D721Med (cell line): ENCODE measurements at regions not wholly inside any gene's neighbourhood (a gene's known extent, or its start where the extent isn't known, plus 50 kb on each side); places are given as distances from the start of the nearest gene placed in this dataset.

ENCODE experiments used
- DNase-seq: peaks from one replicate; pipeline ENCODE4 v3.0.0; 2011; ENCODE audit warnings: low spot score; ENCODE audit not compliant: insufficient read length
- FAIRE-seq: peaks from 2 replicates; lab custom pipeline; 2011; peaks lifted over from hg19 to GRCh38; lab: Jason Lieb, UNC
- TF ChIP-seq, protein P1 (sequence below): IDR thresholded peaks from 2 replicates; pipeline ENCODE4 v1.5.1; 2012; ENCODE audit warnings: mild to moderate bottlenecking, control low read depth; ENCODE audit not compliant: insufficient read depth; ENCODE audit errors: missing control alignments

DNA sequence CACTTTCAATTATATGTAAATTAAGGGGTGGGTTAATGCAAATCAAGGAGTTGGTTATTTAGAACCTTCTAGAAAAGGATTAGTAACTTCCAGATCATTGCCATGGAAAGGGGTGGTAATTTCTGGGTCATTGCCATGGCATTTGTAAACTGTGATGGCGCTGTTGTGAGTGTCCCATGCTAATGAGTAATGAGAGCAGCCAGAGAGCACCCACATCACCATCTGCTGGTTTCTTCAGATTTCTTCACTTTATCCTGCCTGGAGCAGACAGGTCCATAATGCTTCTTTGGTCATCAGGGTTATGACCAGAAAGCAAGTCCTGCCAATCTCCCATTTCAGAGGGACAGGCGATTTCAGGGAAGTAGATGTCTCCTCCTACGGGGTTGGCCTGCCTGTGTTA, 311.3 kb upstream of the CNR1 start:
- TF ChIP-seq, protein P1, sequence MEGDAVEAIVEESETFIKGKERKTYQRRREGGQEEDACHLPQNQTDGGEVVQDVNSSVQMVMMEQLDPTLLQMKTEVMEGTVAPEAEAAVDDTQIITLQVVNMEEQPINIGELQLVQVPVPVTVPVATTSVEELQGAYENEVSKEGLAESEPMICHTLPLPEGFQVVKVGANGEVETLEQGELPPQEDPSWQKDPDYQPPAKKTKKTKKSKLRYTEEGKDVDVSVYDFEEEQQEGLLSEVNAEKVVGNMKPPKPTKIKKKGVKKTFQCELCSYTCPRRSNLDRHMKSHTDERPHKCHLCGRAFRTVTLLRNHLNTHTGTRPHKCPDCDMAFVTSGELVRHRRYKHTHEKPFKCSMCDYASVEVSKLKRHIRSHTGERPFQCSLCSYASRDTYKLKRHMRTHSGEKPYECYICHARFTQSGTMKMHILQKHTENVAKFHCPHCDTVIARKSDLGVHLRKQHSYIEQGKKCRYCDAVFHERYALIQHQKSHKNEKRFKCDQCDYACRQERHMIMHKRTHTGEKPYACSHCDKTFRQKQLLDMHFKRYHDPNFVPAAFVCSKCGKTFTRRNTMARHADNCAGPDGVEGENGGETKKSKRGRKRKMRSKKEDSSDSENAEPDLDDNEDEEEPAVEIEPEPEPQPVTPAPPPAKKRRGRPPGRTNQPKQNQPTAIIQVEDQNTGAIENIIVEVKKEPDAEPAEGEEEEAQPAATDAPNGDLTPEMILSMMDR = no peak
- no peak for FAIRE-seq
- DNase-seq = no peak

DNA sequence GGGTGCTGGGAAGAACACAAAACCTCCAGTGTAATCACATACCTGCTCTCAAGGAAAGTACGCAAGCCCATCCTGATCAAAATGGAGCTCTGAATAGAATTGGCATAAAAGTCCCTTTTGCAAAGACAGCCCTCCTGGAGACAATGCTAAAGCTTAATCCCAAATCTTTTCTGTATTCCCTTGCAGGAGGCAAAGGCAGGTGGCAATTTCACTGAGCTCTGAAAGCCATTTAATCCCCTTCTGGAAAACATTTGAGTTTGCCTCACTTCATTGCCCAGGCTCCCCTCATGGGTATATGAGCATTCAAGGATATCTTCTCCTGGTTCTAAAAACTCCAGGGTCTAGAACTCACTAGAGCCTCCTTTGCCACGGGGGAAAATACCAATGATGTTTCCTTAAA, 310.2 kb upstream of the CNR1 start:
- TF ChIP-seq, protein P1 = no peak
- no peak for DNase-seq
- FAIRE-seq = no peak

DNA sequence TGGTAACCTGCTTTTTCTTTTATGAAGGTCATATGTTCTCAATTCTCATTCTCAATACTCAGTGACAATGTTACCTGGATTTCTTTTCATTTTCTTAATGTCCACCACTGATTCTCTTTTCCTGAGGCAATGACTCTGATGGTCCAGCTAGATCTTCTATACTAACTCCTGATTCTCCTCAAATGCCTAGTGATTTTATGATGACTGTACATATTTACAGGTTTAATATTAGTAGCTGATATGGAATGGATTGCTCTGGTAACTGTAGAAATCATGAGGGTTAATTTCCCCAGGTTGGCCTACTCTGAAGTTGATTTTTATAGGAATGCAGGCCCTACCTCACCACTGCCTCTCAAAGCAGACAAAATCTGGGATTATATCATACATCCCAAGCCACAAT, 308.6 kb upstream of the CNR1 start:
- FAIRE-seq = no peak
- TF ChIP-seq, protein P1 = no peak

DNA sequence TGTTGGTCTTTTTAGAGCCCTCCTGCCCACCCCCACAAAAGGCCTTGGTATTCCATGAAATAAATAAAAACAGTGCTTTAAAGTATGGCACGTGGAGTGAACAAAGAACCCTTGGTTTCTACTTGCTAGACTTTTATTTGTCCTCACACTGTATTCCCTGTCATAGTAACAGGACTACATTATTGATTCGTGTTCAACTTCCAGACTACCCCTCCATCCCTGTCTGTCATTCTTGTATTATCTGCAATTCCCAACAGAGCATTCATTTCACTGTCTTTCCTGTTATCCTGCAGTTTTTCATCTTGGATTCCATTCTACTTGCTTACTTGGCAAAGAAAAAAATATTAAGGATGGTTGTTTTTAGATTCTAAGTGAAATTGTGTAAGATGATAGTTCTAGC, 307.4 kb upstream of the CNR1 start:
- no peak for DNase-seq
- TF ChIP-seq, protein P1 = no peak
- FAIRE-seq = no peak

More for the DNA sequence above, 308.6 kb upstream of the CNR1 start:
- DNase-seq = no peak

DNA sequence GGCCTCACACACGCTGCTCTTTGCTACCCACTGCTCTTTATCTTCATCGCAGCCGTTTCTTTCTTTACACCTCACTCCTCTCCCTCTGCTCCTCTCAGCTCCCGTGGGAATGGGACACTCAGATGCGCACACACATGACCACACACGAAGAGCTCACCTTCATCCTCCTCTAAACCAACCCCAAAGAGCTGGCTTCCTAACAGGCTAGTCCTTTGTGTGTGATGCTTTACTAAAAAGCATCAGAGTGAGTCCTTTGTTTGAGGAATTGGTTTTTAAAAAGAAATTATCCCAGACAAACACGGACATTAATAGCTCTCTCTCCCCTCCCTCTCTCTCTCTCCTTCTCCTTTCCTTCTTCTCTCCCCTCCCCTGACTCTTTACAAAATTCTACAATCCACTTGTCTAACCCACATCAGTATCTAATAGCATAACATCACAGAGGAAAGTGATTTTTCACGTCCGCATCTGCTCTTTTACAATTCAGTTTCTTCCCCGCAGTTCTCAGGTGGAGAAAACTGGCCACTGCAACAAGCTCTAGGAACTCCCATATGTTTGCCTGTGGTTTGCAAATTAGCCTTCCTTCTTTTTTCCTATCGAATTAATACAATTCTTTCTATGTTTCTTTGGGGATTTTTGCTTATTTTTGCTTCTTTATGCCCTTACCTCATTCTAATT, 306.8 kb upstream of the CNR1 start:
- TF ChIP-seq, protein P1 = no peak
- FAIRE-seq = no peak
- DNase-seq = no peak

DNA sequence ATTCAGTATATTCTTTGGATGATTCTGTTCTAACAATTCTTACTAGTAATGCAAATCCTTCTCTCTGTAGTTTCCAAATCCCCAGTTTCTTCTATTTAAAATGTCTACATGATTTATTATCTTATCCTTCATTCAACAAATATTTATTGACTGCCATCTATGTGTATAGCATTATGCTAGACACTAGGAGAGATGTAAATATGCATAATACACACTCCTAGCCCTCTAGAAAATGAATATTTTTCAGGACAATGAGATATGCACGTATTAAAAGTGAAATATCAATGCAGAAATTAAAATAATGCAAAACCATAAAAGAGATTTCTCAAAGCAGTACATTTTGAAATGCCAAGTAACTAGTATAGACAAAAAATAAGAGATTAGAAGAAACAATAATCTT, 293.5 kb upstream of the CNR1 start:
- no peak for FAIRE-seq
- no peak for DNase-seq
- TF ChIP-seq, protein P1 = no peak

DNA sequence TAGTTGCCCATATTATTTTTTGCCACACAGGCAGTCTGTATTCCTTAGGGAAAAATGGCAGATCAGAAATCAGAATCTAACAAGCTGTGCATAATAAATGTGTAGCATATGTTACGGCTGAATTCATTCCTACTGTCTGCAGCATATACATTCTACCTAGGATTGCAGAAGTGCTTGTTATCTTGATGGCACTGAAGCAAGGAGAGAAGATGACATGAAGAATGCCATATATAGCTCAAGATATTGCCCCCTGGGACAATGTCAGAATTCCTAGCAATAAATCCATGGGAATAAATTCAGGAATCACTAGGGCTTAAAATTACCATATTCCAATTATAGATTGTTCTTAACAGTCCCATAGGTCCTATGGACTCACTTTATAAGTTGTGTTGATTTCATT, 293.0 kb upstream of the CNR1 start:
- DNase-seq = no peak
- TF ChIP-seq, protein P1 = no peak
- no peak for FAIRE-seq
